ENCODE measurements at regions not wholly inside any gene's neighbourhood (a gene's known extent, or its start where the extent isn't known, plus 50 kb on each side); places are given as distances from the start of the nearest gene placed in this dataset.

DNA sequence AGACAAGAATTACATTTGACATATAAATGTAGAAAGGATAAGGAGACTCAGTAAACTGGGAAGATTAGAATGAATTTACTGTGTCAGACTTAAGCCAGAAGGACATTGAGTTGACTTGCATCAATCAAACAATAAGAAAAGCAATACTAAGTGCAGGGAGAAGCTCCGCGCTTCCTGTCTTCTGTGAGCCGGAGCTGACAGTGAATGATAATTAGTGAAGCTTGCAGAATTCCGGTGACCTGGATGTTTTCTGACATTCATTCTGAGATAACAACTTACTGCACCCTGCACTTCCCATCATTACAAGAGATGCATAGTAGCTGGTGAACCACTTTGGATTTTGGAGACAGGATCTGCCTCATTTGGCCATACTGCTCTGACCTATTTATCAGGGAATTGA lies 469.2 kb upstream of the PCDH20 start:
- TF ChIP-seq, protein P1, sequence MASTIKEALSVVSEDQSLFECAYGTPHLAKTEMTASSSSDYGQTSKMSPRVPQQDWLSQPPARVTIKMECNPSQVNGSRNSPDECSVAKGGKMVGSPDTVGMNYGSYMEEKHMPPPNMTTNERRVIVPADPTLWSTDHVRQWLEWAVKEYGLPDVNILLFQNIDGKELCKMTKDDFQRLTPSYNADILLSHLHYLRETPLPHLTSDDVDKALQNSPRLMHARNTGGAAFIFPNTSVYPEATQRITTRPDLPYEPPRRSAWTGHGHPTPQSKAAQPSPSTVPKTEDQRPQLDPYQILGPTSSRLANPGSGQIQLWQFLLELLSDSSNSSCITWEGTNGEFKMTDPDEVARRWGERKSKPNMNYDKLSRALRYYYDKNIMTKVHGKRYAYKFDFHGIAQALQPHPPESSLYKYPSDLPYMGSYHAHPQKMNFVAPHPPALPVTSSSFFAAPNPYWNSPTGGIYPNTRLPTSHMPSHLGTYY (CRISPR knock-in tag; IDR thresholded peaks at IDR 0.05) = no peak
- no peak for TF ChIP-seq ZNF416 (CRISPR knock-in tag; IDR thresholded peaks at IDR 0.05)
- TF ChIP-seq MXD4 (CRISPR knock-in tag; IDR thresholded peaks at IDR 0.05; ENCODE audit: borderline replicate concordance) = no peak
- TF ChIP-seq, protein P2, sequence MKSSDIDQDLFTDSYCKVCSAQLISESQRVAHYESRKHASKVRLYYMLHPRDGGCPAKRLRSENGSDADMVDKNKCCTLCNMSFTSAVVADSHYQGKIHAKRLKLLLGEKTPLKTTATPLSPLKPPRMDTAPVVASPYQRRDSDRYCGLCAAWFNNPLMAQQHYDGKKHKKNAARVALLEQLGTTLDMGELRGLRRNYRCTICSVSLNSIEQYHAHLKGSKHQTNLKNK (CRISPR knock-in tag; IDR thresholded peaks at IDR 0.05) = no peak
- TF ChIP-seq TP53 (CRISPR knock-in tag; IDR thresholded peaks at IDR 0.05) = no peak
- TF ChIP-seq ZNF671 (CRISPR knock-in tag; IDR thresholded peaks at IDR 0.05) = no peak
- TF ChIP-seq JAZF1 (CRISPR knock-in tag; IDR thresholded peaks at IDR 0.05) = no peak
- TF ChIP-seq SP1 (CRISPR knock-in tag; conservative IDR thresholded peaks at IDR 0.05) = no peak
- no peak for TF ChIP-seq GTF2I (CRISPR knock-in tag; conservative IDR thresholded peaks at IDR 0.05)
- TF ChIP-seq NFATC4 (CRISPR knock-in tag; IDR thresholded peaks at IDR 0.05) = no peak
- TF ChIP-seq, protein P3, sequence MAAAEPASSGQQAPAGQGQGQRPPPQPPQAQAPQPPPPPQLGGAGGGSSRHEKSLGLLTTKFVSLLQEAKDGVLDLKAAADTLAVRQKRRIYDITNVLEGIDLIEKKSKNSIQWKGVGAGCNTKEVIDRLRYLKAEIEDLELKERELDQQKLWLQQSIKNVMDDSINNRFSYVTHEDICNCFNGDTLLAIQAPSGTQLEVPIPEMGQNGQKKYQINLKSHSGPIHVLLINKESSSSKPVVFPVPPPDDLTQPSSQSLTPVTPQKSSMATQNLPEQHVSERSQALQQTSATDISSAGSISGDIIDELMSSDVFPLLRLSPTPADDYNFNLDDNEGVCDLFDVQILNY (CRISPR knock-in tag; IDR thresholded peaks at IDR 0.05) = no peak
- TF ChIP-seq IRF2 (CRISPR knock-in tag; IDR thresholded peaks at IDR 0.05; ENCODE audit: borderline replicate concordance, low read depth) = no peak
- TF ChIP-seq ZNF219 (CRISPR knock-in tag; IDR thresholded peaks at IDR 0.05; ENCODE audit: borderline replicate concordance) = no peak
- no peak for TF ChIP-seq ZBTB21 (CRISPR knock-in tag; IDR thresholded peaks at IDR 0.05; ENCODE audit: borderline replicate concordance)
- TF ChIP-seq, protein P4, sequence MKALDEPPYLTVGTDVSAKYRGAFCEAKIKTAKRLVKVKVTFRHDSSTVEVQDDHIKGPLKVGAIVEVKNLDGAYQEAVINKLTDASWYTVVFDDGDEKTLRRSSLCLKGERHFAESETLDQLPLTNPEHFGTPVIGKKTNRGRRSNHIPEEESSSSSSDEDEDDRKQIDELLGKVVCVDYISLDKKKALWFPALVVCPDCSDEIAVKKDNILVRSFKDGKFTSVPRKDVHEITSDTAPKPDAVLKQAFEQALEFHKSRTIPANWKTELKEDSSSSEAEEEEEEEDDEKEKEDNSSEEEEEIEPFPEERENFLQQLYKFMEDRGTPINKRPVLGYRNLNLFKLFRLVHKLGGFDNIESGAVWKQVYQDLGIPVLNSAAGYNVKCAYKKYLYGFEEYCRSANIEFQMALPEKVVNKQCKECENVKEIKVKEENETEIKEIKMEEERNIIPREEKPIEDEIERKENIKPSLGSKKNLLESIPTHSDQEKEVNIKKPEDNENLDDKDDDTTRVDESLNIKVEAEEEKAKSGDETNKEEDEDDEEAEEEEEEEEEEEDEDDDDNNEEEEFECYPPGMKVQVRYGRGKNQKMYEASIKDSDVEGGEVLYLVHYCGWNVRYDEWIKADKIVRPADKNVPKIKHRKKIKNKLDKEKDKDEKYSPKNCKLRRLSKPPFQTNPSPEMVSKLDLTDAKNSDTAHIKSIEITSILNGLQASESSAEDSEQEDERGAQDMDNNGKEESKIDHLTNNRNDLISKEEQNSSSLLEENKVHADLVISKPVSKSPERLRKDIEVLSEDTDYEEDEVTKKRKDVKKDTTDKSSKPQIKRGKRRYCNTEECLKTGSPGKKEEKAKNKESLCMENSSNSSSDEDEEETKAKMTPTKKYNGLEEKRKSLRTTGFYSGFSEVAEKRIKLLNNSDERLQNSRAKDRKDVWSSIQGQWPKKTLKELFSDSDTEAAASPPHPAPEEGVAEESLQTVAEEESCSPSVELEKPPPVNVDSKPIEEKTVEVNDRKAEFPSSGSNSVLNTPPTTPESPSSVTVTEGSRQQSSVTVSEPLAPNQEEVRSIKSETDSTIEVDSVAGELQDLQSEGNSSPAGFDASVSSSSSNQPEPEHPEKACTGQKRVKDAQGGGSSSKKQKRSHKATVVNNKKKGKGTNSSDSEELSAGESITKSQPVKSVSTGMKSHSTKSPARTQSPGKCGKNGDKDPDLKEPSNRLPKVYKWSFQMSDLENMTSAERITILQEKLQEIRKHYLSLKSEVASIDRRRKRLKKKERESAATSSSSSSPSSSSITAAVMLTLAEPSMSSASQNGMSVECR (CRISPR knock-in tag; IDR thresholded peaks at IDR 0.05; ENCODE audit: borderline replicate concordance) = no peak
- TF ChIP-seq, protein P5, sequence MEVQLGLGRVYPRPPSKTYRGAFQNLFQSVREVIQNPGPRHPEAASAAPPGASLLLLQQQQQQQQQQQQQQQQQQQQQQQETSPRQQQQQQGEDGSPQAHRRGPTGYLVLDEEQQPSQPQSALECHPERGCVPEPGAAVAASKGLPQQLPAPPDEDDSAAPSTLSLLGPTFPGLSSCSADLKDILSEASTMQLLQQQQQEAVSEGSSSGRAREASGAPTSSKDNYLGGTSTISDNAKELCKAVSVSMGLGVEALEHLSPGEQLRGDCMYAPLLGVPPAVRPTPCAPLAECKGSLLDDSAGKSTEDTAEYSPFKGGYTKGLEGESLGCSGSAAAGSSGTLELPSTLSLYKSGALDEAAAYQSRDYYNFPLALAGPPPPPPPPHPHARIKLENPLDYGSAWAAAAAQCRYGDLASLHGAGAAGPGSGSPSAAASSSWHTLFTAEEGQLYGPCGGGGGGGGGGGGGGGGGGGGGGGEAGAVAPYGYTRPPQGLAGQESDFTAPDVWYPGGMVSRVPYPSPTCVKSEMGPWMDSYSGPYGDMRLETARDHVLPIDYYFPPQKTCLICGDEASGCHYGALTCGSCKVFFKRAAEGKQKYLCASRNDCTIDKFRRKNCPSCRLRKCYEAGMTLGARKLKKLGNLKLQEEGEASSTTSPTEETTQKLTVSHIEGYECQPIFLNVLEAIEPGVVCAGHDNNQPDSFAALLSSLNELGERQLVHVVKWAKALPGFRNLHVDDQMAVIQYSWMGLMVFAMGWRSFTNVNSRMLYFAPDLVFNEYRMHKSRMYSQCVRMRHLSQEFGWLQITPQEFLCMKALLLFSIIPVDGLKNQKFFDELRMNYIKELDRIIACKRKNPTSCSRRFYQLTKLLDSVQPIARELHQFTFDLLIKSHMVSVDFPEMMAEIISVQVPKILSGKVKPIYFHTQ (CRISPR knock-in tag; IDR thresholded peaks at IDR 0.05) = no peak
- TF ChIP-seq, protein P6, sequence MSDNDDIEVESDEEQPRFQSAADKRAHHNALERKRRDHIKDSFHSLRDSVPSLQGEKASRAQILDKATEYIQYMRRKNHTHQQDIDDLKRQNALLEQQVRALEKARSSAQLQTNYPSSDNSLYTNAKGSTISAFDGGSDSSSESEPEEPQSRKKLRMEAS (CRISPR knock-in tag; IDR thresholded peaks at IDR 0.05) = no peak
- no peak for TF ChIP-seq TEAD4 (CRISPR knock-in tag; IDR thresholded peaks at IDR 0.05)
- TF ChIP-seq, protein P7, sequence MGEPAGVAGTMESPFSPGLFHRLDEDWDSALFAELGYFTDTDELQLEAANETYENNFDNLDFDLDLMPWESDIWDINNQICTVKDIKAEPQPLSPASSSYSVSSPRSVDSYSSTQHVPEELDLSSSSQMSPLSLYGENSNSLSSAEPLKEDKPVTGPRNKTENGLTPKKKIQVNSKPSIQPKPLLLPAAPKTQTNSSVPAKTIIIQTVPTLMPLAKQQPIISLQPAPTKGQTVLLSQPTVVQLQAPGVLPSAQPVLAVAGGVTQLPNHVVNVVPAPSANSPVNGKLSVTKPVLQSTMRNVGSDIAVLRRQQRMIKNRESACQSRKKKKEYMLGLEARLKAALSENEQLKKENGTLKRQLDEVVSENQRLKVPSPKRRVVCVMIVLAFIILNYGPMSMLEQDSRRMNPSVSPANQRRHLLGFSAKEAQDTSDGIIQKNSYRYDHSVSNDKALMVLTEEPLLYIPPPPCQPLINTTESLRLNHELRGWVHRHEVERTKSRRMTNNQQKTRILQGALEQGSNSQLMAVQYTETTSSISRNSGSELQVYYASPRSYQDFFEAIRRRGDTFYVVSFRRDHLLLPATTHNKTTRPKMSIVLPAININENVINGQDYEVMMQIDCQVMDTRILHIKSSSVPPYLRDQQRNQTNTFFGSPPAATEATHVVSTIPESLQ (CRISPR knock-in tag; IDR thresholded peaks at IDR 0.05) = no peak
- no peak for TF ChIP-seq NR1H2 (CRISPR knock-in tag; IDR thresholded peaks at IDR 0.05)
- ATAC-seq (no peak), DNase-seq (ENCODE audit: low spot score) (no peak)
- Mint-ChIP-seq H3K27me3 (ENCODE audit: low read depth) (no peaks in the 10 kb centered on the region), H3K9me3 (no peaks in the 10 kb centered on the region; the same call in 1 of the 2 replicates), H3K4me1 (peaks cover 8% of the 10 kb centered on the region), H3K4me3 (no peak overlapping the region), H3K27ac (no peak overlapping the region), H3K36me3 (no peaks in the 10 kb centered on the region)
- CTCF ChIA-PET = interaction anchor here (0.9 kb wide), 1 partner anchor 69 kb away, joined by 3 read pairs; no protein-coding TSS in a partner anchor
- POLR2A ChIA-PET = no interaction called here
